CD14-positive monocyte (primary cell): ENCODE measurements at regions not wholly inside any gene's neighbourhood (a gene's known extent, or its start where the extent isn't known, plus 50 kb on each side); places are given as distances from the start of the nearest gene placed in this dataset.

Source experiments
- DNase-seq, 3 donors: peaks; one replicate each; pipeline ENCODE4 v3.0.0-alpha.2; 2011 to 2022
- H2AFZ ChIP-seq: 2 replicates; pipeline ENCODE4 v1.6.0; 2012; ENCODE audit warnings: mild to moderate bottlenecking, low read depth, low read length, inconsistent platforms; ENCODE audit not compliant: insufficient read depth, poor library complexity, severe bottlenecking
- H3K27ac ChIP-seq, 2 donors: 1 replicate in 1 of 2; 2 replicates in 1 of 2; pipeline ENCODE4 v1.5.1; 2012 to 2013; ENCODE audit warnings: low read length in 2 of 2, control low read depth in 1 of 2, inconsistent platforms in 1 of 2, low read depth in 1 of 2, mild to moderate bottlenecking in 1 of 2
- H3K27me3 ChIP-seq, 2 donors: one replicate each; pipeline versions ENCODE4 v1.6.0 to v1.6.1; 2011 to 2013; ENCODE audit warnings: low read length in 2 of 2; ENCODE audit not compliant: control insufficient read depth in 2 of 2, insufficient read depth in 2 of 2
- H3K36me3 ChIP-seq, 2 donors: replicated peaks in 1 of 2; 1 replicate in 1 of 2; 2 replicates in 1 of 2; pipeline versions ENCODE4 v1.5.1 to v1.6.1; 2012 to 2013; ENCODE audit warnings: low read length in 2 of 2, control low read depth in 1 of 2, inconsistent platforms in 1 of 2, mild to moderate bottlenecking in 1 of 2; ENCODE audit not compliant: insufficient read depth in 2 of 2, control insufficient read depth in 1 of 2
- H3K4me1 ChIP-seq, 2 donors: 1 replicate in 1 of 2; 2 replicates in 1 of 2; pipeline versions ENCODE4 v1.5.1 to v1.6.1; 2012 to 2013; ENCODE audit warnings: low read length in 2 of 2, control low read depth in 1 of 2, inconsistent platforms in 1 of 2, mild to moderate bottlenecking in 1 of 2, moderate library complexity in 1 of 2; ENCODE audit not compliant: insufficient read depth in 2 of 2, control insufficient read depth in 1 of 2
- H3K4me2 ChIP-seq: replicated peaks from 2 replicates; pipeline ENCODE3; 2012; ENCODE audit warnings: low read length, moderate library complexity, mild to moderate bottlenecking; ENCODE audit not compliant: poor library complexity, severe bottlenecking; ENCODE audit errors: extremely low read depth
- H3K4me3 ChIP-seq, 3 experiments: fragments of 200-600 bp in 1 of 3; sonication (generic) in 1 of 3; replicated peaks in 1 of 3; 1 replicate in 2 of 3; 2 replicates in 1 of 3; pipeline ENCODE4 v1.5.1; 2011 to 2013; ENCODE audit warnings: low read length in 3 of 3, mild to moderate bottlenecking in 3 of 3, control low read depth in 2 of 3, low read depth in 2 of 3, inconsistent platforms in 1 of 3, moderate library complexity in 1 of 3
- H3K79me2 ChIP-seq: 2 replicates; pipeline ENCODE4 v1.6.0; 2012; ENCODE audit warnings: mild to moderate bottlenecking, control low read depth, inconsistent platforms, low read length, moderate library complexity; ENCODE audit not compliant: insufficient read depth
- H3K9ac ChIP-seq: 2 replicates; pipeline ENCODE4 v1.6.0; 2017; ENCODE audit warnings: low read length, mild to moderate bottlenecking; ENCODE audit not compliant: insufficient read depth, poor library complexity, severe bottlenecking
- H3K9me3 ChIP-seq, 2 donors: replicated peaks in 1 of 2; 1 replicate in 1 of 2; 2 replicates in 1 of 2; pipeline versions ENCODE4 v1.5.1 to v1.6.1; 2012 to 2013; ENCODE audit warnings: low read length in 2 of 2, control low read depth in 1 of 2; ENCODE audit not compliant: control insufficient read depth in 1 of 2, insufficient read depth in 1 of 2
- H4K20me1 ChIP-seq: 2 replicates; pipeline ENCODE4 v1.6.0; 2012; ENCODE audit warnings: mild to moderate bottlenecking, low read length, control low read depth, moderate library complexity; ENCODE audit not compliant: insufficient read depth
- H3K27ac Mint-ChIP-seq, 7 donors: one replicate each; pipeline ENCODE4 v1.8.0; 2020; ENCODE audit warnings: mild to moderate bottlenecking in 7 of 7, mixed read lengths in 7 of 7, moderate library complexity in 6 of 7, inconsistent platforms in 2 of 7
- H3K27me3 Mint-ChIP-seq, 3 donors: one replicate each; pipeline ENCODE4 v1.8.0; 2021 to 2022; ENCODE audit warnings: low read depth in 3 of 3, mild to moderate bottlenecking in 3 of 3, mixed read lengths in 3 of 3, moderate library complexity in 3 of 3, inconsistent platforms in 1 of 3
- H3K36me3 Mint-ChIP-seq, 2 donors: one replicate each; pipeline ENCODE4 v1.8.0; 2020; ENCODE audit warnings: mixed read lengths in 2 of 2, inconsistent platforms in 1 of 2, mild to moderate bottlenecking in 1 of 2
- H3K4me1 Mint-ChIP-seq: one replicate; pipeline ENCODE4 v1.8.0; 2020; ENCODE audit warnings: mild to moderate bottlenecking, mixed read lengths
- H3K4me3 Mint-ChIP-seq, 2 donors: one replicate each; pipeline ENCODE4 v1.8.0; 2020; ENCODE audit warnings: mild to moderate bottlenecking in 2 of 2, mixed read lengths in 2 of 2, moderate library complexity in 1 of 2
- H3K9me3 Mint-ChIP-seq, 7 donors: one replicate each; pipeline ENCODE4 v1.8.0; 2020 to 2022; ENCODE audit warnings: mixed read lengths in 7 of 7, mild to moderate bottlenecking in 6 of 7, moderate library complexity in 6 of 7, inconsistent platforms in 2 of 7
- WGBS: methylation state at CpG from one replicate; pipeline ENCODE4 v1.1.5; 2013; ENCODE audit warnings: missing lambda C conversion rate; ENCODE audit not compliant: insufficient coverage; 5-methylcytosine and 5-hydroxymethylcytosine counted together
- intact Hi-C, 2 donors: fragments of 100-400 bp; cut with micrococcal nuclease; formaldehyde crosslinking; loops; one replicate each; pipeline versions ENCODE4 v1.15.0 to v1.15.1; 2023
- TF ChIP-seq, protein P1 (sequence below): fragments of 200-600 bp; IDR thresholded peaks from one replicate; pipeline ENCODE4 v1.8.0; 2022; ENCODE audit warnings: antibody characterized with exemption, mild to moderate bottlenecking

GRCh38 chr2:198311020-198311419 is 506.6 kb downstream of the PLCL1 start:
- 95% methylated on average over 3 of the region's 5 CpGs for WGBS
- H3K4me3 Mint-ChIP-seq = no peak overlapping the region
- no peaks in the 10 kb centered on the region for H3K36me3 Mint-ChIP-seq
- peaks cover 20 to 23% (median 21%) of the 10 kb centered on the region in 3 donors for H3K27me3 Mint-ChIP-seq
- H3K4me1 ChIP-seq = no peaks in the 10 kb centered on the region
- no peaks in the 10 kb centered on the region for H3K79me2 ChIP-seq
- no peak overlapping the region for H3K9ac ChIP-seq
- no peaks in the 10 kb centered on the region for H3K9me3 Mint-ChIP-seq
- H3K27ac ChIP-seq = no peak overlapping the region
- no peak overlapping the region for H3K4me2 ChIP-seq
- no peak overlapping the region for H2AFZ ChIP-seq
- H3K4me3 ChIP-seq = no peak overlapping the region
- TF ChIP-seq, protein P1, sequence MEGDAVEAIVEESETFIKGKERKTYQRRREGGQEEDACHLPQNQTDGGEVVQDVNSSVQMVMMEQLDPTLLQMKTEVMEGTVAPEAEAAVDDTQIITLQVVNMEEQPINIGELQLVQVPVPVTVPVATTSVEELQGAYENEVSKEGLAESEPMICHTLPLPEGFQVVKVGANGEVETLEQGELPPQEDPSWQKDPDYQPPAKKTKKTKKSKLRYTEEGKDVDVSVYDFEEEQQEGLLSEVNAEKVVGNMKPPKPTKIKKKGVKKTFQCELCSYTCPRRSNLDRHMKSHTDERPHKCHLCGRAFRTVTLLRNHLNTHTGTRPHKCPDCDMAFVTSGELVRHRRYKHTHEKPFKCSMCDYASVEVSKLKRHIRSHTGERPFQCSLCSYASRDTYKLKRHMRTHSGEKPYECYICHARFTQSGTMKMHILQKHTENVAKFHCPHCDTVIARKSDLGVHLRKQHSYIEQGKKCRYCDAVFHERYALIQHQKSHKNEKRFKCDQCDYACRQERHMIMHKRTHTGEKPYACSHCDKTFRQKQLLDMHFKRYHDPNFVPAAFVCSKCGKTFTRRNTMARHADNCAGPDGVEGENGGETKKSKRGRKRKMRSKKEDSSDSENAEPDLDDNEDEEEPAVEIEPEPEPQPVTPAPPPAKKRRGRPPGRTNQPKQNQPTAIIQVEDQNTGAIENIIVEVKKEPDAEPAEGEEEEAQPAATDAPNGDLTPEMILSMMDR = no peak
- no peak overlapping the region for H3K27ac Mint-ChIP-seq
- H3K9me3 ChIP-seq = no peaks in the 10 kb centered on the region
- intact Hi-C loops = loop anchor here in 1 of 2 donors (5.0 kb wide), 1 partner anchor 1176 kb away; no protein-coding TSS in a partner anchor
- no peak for DNase-seq
- H3K27me3 ChIP-seq = peaks cover 10 to 19% of the 10 kb centered on the region in 2 donors
- H3K36me3 ChIP-seq = no peaks in the 10 kb centered on the region
- H4K20me1 ChIP-seq = no peaks in the 10 kb centered on the region
- H3K4me1 Mint-ChIP-seq = no peaks in the 10 kb centered on the region

DNA sequence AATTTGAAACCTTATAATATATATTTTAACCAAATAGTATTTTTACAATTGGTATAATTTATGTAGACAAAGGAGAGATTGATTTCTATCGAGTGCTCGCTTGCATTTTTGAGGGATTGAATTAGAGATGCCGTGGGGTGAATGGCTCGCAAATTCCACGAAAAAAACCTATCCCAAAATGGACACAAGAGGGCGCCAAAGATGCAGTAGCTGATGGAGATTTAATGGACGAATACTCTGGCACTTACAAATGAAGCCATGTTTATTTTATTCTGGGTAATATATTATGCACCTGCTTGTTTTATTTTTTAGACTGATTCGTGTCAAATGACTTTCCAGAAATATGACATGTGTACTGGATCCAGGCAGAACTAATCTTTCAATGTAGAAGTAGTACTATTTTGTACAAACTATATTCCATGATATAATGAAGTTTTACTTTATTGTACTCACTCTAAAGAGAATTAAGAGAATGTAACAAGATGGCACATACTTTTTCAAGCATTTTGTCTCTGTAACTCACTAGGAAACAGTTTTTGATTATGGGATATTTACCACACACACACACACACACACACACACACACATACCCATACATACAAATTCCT is 505.4 kb downstream of the PLCL1 start:
- no peak overlapping the region for H3K4me2 ChIP-seq
- WGBS = no CpG with 5 or more reads among the region's 8 CpGs
- no peaks in the 10 kb centered on the region for H3K9me3 ChIP-seq
- TF ChIP-seq, protein P1 = peak; percentile 93
- Mint-ChIP-seq H3K4me1 (no peaks in the 10 kb centered on the region), H3K36me3 (no peaks in the 10 kb centered on the region), H3K27me3 (peaks cover 17 to 18% (median 18%) of the 10 kb centered on the region in 3 donors), H3K27ac (no peak overlapping the region), H3K9me3 (no peaks in the 10 kb centered on the region), H3K4me3 (no peak overlapping the region)
- DNase-seq = peak; percentile 9 to 36 (median 27)
- H3K27ac ChIP-seq = no peak overlapping the region
- H3K79me2 ChIP-seq = no peaks in the 10 kb centered on the region
- no peak overlapping the region for H3K4me3 ChIP-seq
- intact Hi-C loops = loop anchor here in 1 of 2 donors (5.0 kb wide), 1 partner anchor 1178 kb away; no protein-coding TSS in a partner anchor
- no peaks in the 10 kb centered on the region for H4K20me1 ChIP-seq
- no peak overlapping the region for H2AFZ ChIP-seq
- peaks cover 8 to 13% of the 10 kb centered on the region in 2 donors for H3K27me3 ChIP-seq
- no peaks in the 10 kb centered on the region for H3K36me3 ChIP-seq
- no peak overlapping the region for H3K9ac ChIP-seq
- no peaks in the 10 kb centered on the region for H3K4me1 ChIP-seq
